NB4 (cell line): ENCODE measurements at regions not wholly inside any gene's neighbourhood (a gene's known extent, or its start where the extent isn't known, plus 50 kb on each side); places are given as distances from the start of the nearest gene placed in this dataset.

Experiments
- DNase-seq: peaks from one replicate; pipeline ENCODE4 v3.0.0; 2010; ENCODE audit warnings: low read depth
- H3K4me3 ChIP-seq: one replicate; pipeline ENCODE4 v1.5.1; 2011; ENCODE audit warnings: mild to moderate bottlenecking, low read depth, low read length, moderate library complexity
- MYC ChIP-seq: IDR thresholded peaks from 2 replicates; pipeline ENCODE4 v1.6.1; 2011; ENCODE audit warnings: low read depth, low read length
- POLR2A ChIP-seq: IDR thresholded peaks from 2 replicates; pipeline ENCODE4 v1.6.1; 2011; ENCODE audit warnings: mild to moderate bottlenecking; ENCODE audit not compliant: insufficient read length; ENCODE audit errors: extremely low read depth
- TF ChIP-seq, protein P1 (sequence below): IDR thresholded peaks from one replicate; pipeline ENCODE4 v1.5.1; 2012; ENCODE audit warnings: low read depth, low read length
- TF ChIP-seq, protein P2 (sequence below): IDR thresholded peaks from 2 replicates; pipeline ENCODE4 v1.6.1; 2011; ENCODE audit warnings: low read depth, low read length

DNA sequence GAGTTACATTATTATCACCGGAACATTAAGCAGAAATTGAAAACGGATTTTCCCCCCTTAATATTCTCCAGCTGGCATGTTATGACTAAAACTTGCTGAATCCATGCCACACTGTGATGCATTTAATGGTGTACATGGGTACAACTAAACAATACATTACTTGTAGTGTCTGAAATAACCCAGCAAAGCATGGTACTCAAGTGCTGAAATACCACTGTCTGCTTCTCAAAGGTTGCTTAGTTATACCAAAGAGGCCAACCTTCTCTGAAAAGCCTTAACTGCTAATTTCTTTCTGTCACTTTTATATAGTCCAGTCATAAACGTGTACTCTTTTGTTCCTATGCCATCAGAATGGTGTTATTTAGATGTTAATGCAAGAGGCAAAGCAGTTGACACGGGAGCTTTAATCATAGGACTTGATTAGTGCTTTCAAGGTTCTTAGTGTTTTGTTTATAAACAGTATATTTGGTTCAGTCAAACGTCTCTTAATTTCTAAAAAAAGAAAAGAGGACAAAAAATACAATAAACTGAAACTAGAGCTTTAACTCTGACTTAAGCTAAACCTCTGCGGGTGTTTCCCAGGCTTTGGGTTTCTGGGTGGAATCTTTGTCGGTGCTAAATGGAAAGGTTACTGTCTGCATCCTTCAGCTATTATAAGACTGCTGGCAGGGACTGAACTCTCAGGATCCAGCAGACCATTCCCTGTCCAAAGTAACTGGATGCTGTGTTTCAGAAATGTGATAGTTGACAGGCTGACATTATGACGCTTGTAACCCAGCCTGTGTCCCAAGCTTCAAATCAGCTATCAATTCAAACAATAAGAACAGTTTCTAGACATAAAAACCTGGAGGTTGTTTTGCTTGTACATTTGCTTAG, 202.6 kb downstream of the PPP1R3A start:
- TF ChIP-seq, protein P1, sequence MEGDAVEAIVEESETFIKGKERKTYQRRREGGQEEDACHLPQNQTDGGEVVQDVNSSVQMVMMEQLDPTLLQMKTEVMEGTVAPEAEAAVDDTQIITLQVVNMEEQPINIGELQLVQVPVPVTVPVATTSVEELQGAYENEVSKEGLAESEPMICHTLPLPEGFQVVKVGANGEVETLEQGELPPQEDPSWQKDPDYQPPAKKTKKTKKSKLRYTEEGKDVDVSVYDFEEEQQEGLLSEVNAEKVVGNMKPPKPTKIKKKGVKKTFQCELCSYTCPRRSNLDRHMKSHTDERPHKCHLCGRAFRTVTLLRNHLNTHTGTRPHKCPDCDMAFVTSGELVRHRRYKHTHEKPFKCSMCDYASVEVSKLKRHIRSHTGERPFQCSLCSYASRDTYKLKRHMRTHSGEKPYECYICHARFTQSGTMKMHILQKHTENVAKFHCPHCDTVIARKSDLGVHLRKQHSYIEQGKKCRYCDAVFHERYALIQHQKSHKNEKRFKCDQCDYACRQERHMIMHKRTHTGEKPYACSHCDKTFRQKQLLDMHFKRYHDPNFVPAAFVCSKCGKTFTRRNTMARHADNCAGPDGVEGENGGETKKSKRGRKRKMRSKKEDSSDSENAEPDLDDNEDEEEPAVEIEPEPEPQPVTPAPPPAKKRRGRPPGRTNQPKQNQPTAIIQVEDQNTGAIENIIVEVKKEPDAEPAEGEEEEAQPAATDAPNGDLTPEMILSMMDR: no peak
- TF ChIP-seq MYC (no peak), POLR2A (no peak)
- TF ChIP-seq, protein P2, sequence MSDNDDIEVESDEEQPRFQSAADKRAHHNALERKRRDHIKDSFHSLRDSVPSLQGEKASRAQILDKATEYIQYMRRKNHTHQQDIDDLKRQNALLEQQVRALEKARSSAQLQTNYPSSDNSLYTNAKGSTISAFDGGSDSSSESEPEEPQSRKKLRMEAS: no peak
- no peak overlapping the region for H3K4me3 ChIP-seq
- DNase-seq: no peak

DNA sequence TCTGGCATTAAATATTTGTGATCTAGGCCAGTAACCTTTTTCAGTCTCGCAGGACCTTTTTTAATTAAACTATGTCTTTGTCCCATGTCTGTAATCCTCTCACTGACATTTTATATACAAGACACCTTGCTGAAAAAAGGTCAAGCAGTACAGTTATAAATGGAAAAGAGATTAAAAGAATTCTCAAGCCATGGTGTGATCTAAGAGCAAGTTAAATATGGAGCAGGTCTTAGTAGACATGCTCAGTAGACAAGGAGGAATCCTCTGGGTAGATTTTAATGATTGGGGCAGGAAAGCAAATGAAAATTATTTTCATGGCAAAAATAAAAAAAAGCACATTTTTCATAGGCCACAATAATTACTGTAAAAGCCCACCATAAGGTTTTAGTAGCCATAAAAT, 203.5 kb downstream of the PPP1R3A start:
- H3K4me3 ChIP-seq: no peak overlapping the region
- no peak for DNase-seq
- TF ChIP-seq, protein P2: no peak
- TF ChIP-seq POLR2A: no peak
- TF ChIP-seq, protein P1: no peak
- no peak for TF ChIP-seq MYC

DNA sequence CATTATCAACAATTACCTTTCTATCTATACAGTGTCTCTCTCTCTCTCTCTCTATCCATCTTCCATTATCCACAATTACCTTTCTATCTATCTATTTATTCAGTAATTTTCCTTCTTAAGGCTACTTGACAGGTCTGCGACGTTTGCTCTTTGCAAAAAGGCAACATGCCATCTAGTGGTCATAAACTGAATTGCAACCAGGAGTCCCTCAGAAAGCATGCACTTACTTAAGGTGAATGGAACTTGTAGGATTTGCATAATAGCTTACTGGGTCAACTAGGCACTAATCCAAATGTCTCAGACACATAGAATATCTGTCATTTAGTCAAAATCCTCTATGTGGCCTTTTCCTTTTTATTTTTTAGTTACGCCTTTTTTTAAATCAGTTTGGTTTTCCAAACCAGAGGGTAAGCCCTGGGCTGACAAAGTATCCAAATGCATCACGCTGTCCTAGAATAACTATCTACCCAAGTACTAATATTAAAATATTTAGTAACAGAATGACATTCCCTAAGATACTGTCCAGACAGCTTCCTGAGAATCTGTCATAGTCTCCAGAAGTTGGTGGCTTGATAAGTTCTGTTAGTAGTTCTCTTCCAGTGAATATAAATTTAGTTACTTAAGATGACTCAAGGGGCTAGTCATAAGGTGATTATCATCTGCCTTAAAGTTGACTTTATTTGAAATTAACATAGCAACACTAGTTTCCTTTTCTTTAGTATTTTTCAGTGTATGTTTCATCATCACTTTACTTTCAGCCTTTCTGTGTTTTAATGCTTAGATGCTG, 208.3 kb downstream of the PPP1R3A start:
- H3K4me3 ChIP-seq: no peak overlapping the region
- TF ChIP-seq, protein P2: peak; percentile 43; the same call in 1 of the 2 replicates
- TF ChIP-seq POLR2A (no peak), MYC (no peak)
- TF ChIP-seq, protein P1: peak; percentile 98
- DNase-seq: peak; percentile 85

GRCh38 chr7:113705439-113705838, 213.4 kb downstream of the PPP1R3A start:
- DNase-seq: no peak
- TF ChIP-seq, protein P1: no peak
- no peak overlapping the region for H3K4me3 ChIP-seq

GRCh38 chr7:113698556-113699220, 220.1 kb downstream of the PPP1R3A start:
- peak; percentile 50 for DNase-seq
- TF ChIP-seq POLR2A (no peak), MYC (no peak)
- TF ChIP-seq, protein P2: 0 out of 2 replicates have a peak, but pooled peaks have one; percentile 38
- TF ChIP-seq, protein P1: peak; percentile 84
- no peak overlapping the region for H3K4me3 ChIP-seq
